GM18861 (cell line): ENCODE measurements at regions not wholly inside any gene's neighbourhood (a gene's known extent, or its start where the extent isn't known, plus 50 kb on each side); places are given as distances from the start of the nearest gene placed in this dataset.
"Not testable (repeated sequence)": the region's sequence is repeated elsewhere in the genome, so short reads cannot be mapped to it uniquely, and the experiment has no call there.

ENCODE experiments used
- ATAC-seq: cut with Tn5 transposase; IDR thresholded peaks from one replicate; pipeline ENCODE4 v1.9.1; 2021; ENCODE audit not compliant: unreplicated experiment

- ATAC-seq: no peak
These were observed 119.1 kb downstream of the LRATD1 start for GRCh38 chr2:14751581-14751980.

- no peak for ATAC-seq
These were observed 119.8 kb downstream of the LRATD1 start for GRCh38 chr2:14752295-14752694.

GRCh38 chr2:14756122-14756541 lies 123.6 kb downstream of the LRATD1 start:
- ATAC-seq: no peak

- no peak for ATAC-seq
These were observed 124.6 kb downstream of the LRATD1 start for GRCh38 chr2:14756981-14757657.

- no peak for ATAC-seq
These were observed 126.6 kb downstream of the LRATD1 start for GRCh38 chr2:14759082-14759481.

GRCh38 chr2:14760169-14760568 lies 127.7 kb downstream of the LRATD1 start:
- no peak for ATAC-seq

- no peak for ATAC-seq
These were observed 128.6 kb downstream of the LRATD1 start for GRCh38 chr2:14761118-14761517.

- no peak for ATAC-seq
These were observed 141.2 kb downstream of the LRATD1 start for GRCh38 chr2:14773696-14774095.

- ATAC-seq: no peak
These were observed 142.0 kb downstream of the LRATD1 start for GRCh38 chr2:14774436-14774968.

GRCh38 chr2:14776216-14776615 lies 143.7 kb downstream of the LRATD1 start:
- ATAC-seq: no peak

GRCh38 chr2:14778015-14778414 lies 145.5 kb downstream of the LRATD1 start:
- ATAC-seq: no peak

GRCh38 chr2:14779252-14779651 lies 146.7 kb downstream of the LRATD1 start:
- ATAC-seq: no peak

- no peak for ATAC-seq
These were observed 148.6 kb downstream of the LRATD1 start for GRCh38 chr2:14781142-14781541.

GRCh38 chr2:14788814-14789213 lies 156.3 kb downstream of the LRATD1 start:
- ATAC-seq: not testable (repeated sequence)

GRCh38 chr2:14790041-14790640 lies 157.6 kb downstream of the LRATD1 start:
- no peak for ATAC-seq

GRCh38 chr2:14803994-14804393 lies 171.5 kb downstream of the LRATD1 start:
- ATAC-seq: no peak

GRCh38 chr2:14804902-14805301 lies 172.4 kb downstream of the LRATD1 start:
- no peak for ATAC-seq

- no peak for ATAC-seq
These were observed 174.1 kb downstream of the LRATD1 start for GRCh38 chr2:14806613-14807012.

GRCh38 chr2:14815201-14815600 lies 182.7 kb downstream of the LRATD1 start:
- no peak for ATAC-seq

- ATAC-seq: no peak
These were observed 183.8 kb downstream of the LRATD1 start for GRCh38 chr2:14816069-14817060.

- ATAC-seq: no peak
These were observed 185.3 kb downstream of the LRATD1 start for GRCh38 chr2:14817848-14818247.
